Activated CD4-positive, alpha-beta T cell treated with anti-CD3 and anti-CD28 coated beads for 36 hours (primary cell): ENCODE measurements at regions not wholly inside any gene's neighbourhood (a gene's known extent, or its start where the extent isn't known, plus 50 kb on each side); places are given as distances from the start of the nearest gene placed in this dataset.

Source experiments
- ATAC-seq: fragments of 200-7000 bp; cut with Tn5 transposase; one replicate; pipeline ENCODE4 v1.10.0; 2021; ENCODE audit warnings: mild to moderate bottlenecking, moderate library complexity
- CTCF ChIA-PET: fragments of 350-600 bp; sonication (Branson Sonifier 250); formaldehyde crosslinking; loops from one replicate; lab custom pipeline; 2021; ENCODE audit warnings: antibody characterized with exemption; lab: Charles Lee
- POLR2A ChIA-PET: fragments of 350-600 bp; sonication (Branson Sonifier 250); formaldehyde crosslinking; loops from one replicate; lab custom pipeline; 2021; ENCODE audit warnings: antibody characterized with exemption, inconsistent platforms; lab: Charles Lee
- DNase-seq: peaks from one replicate; pipeline ENCODE4 v3.0.0-alpha.2; 2020
- H3K27ac Mint-ChIP-seq: one replicate; pipeline ENCODE4 v1.8.0; 2021; ENCODE audit warnings: mixed read lengths
- H3K27me3 Mint-ChIP-seq: one replicate; pipeline ENCODE4 v1.8.0; 2021; ENCODE audit warnings: mixed read lengths
- H3K36me3 Mint-ChIP-seq: one replicate; pipeline ENCODE4 v1.8.0; 2021; ENCODE audit warnings: low read depth, mixed read lengths
- H3K4me1 Mint-ChIP-seq: one replicate; pipeline ENCODE4 v1.8.0; 2021; ENCODE audit warnings: mixed read lengths
- H3K4me3 Mint-ChIP-seq: one replicate; pipeline ENCODE4 v1.8.0; 2021; ENCODE audit warnings: mild to moderate bottlenecking, moderate library complexity, mixed read lengths
- H3K9me3 Mint-ChIP-seq: one replicate; pipeline ENCODE4 v1.8.0; 2021; ENCODE audit warnings: low read depth, mixed read lengths
- intact Hi-C, 2 experiments: fragments of 100-400 bp; cut with DNase I in 1 of 2; cut with micrococcal nuclease in 1 of 2; formaldehyde crosslinking; loops; one replicate each; pipeline versions ENCODE4 v1.14.2 to v1.15.1; 2022 to 2024; cut with DNase I, micrococcal nuclease

GRCh38 chr6:21845439-21846140, 252.0 kb downstream of the SOX4 start:
- CTCF ChIA-PET = interaction anchor here (1.0 kb wide), 1 partner anchor 11 kb away, joined by 3 read pairs; no protein-coding TSS in a partner anchor
- H3K4me1 Mint-ChIP-seq = peaks cover 16% of the 10 kb centered on the region
- intact Hi-C loops = no loop called here

GRCh38 chr6:21846541-21847451, 253.2 kb downstream of the SOX4 start:
- ATAC-seq (peak; percentile 81), DNase-seq (peak; percentile 68)
- H3K9me3 Mint-ChIP-seq = no peaks in the 10 kb centered on the region
- POLR2A ChIA-PET = no interaction called here
- CTCF ChIA-PET = interaction anchor here (1.0 kb wide), 1 partner anchor 10 kb away, joined by 3 read pairs; no protein-coding TSS in a partner anchor
- H3K4me3 Mint-ChIP-seq = no peak overlapping the region
- no peaks in the 10 kb centered on the region for H3K36me3 Mint-ChIP-seq
- peaks cover 16% of the 10 kb centered on the region for H3K4me1 Mint-ChIP-seq
- H3K27ac Mint-ChIP-seq = peak overlapping the region; percentile 40
- intact Hi-C loops = no loop called here
- H3K27me3 Mint-ChIP-seq = peaks cover 1% of the 10 kb centered on the region

More at GRCh38 chr6:21845439-21846140, 252.0 kb downstream of the SOX4 start:
- DNase-seq = no peak
- Mint-ChIP-seq H3K4me3 (no peak overlapping the region), H3K9me3 (no peaks in the 10 kb centered on the region), H3K36me3 (no peaks in the 10 kb centered on the region), H3K27ac (peak overlapping the region; percentile 33), H3K27me3 (peaks cover 1% of the 10 kb centered on the region)
- POLR2A ChIA-PET = no interaction called here
- ATAC-seq = no peak

- ChIA-PET POLR2A (interaction anchor here (0.6 kb wide), 1 partner anchor 14 kb away, joined by 3 read pairs; no protein-coding TSS in a partner anchor), CTCF (interaction anchor here (0.7 to 1.1 kb wide), 3 partner anchors 18 to 24 kb away, joined by 3 read pairs; no protein-coding TSS in a partner anchor)
- H3K4me3 Mint-ChIP-seq = no peak overlapping the region
- no peak for DNase-seq
- no peaks in the 10 kb centered on the region for H3K27me3 Mint-ChIP-seq
- no peaks in the 10 kb centered on the region for H3K36me3 Mint-ChIP-seq
- peaks cover 16% of the 10 kb centered on the region for H3K4me1 Mint-ChIP-seq
- no peaks in the 10 kb centered on the region for H3K9me3 Mint-ChIP-seq
- ATAC-seq = no peak
- intact Hi-C loops = no loop called here
- H3K27ac Mint-ChIP-seq = peak overlapping the region; percentile 40
Observed at GRCh38 chr6:21847711-21848480, 254.3 kb downstream of the SOX4 start.

- CTCF ChIA-PET = no interaction called here
- Mint-ChIP-seq H3K27me3 (no peaks in the 10 kb centered on the region), H3K36me3 (no peaks in the 10 kb centered on the region), H3K4me1 (peaks cover 16% of the 10 kb centered on the region), H3K4me3 (no peak overlapping the region), H3K9me3 (no peaks in the 10 kb centered on the region), H3K27ac (no peak overlapping the region)
- ATAC-seq (no peak), DNase-seq (no peak)
- POLR2A ChIA-PET = no interaction called here
- intact Hi-C loops = no loop called here
Observed at GRCh38 chr6:21850691-21851090, 257.1 kb downstream of the SOX4 start.

- H3K27ac Mint-ChIP-seq = no peak overlapping the region
- H3K4me1 Mint-ChIP-seq = peaks cover 10% of the 10 kb centered on the region
- ChIA-PET CTCF (interaction anchor here (1.0 kb wide), 1 partner anchor 10 kb away, joined by 3 read pairs; no protein-coding TSS in a partner anchor), POLR2A (interaction anchor here (0.6 kb wide), 1 partner anchor 128 kb away, joined by 3 read pairs; no protein-coding TSS in a partner anchor)
- no peaks in the 10 kb centered on the region for H3K36me3 Mint-ChIP-seq
- no peak overlapping the region for H3K4me3 Mint-ChIP-seq
- H3K9me3 Mint-ChIP-seq = no peaks in the 10 kb centered on the region
- intact Hi-C loops = no loop called here
- ATAC-seq = peak; percentile 49
- peaks cover 2% of the 10 kb centered on the region for H3K27me3 Mint-ChIP-seq
- peak; percentile 11 for DNase-seq
Observed at GRCh38 chr6:21855811-21856455, 262.4 kb downstream of the SOX4 start.

- Mint-ChIP-seq H3K4me3 (no peak overlapping the region), H3K9me3 (no peaks in the 10 kb centered on the region), H3K36me3 (no peaks in the 10 kb centered on the region), H3K27ac (no peak overlapping the region), H3K4me1 (peaks cover 10% of the 10 kb centered on the region), H3K27me3 (peaks cover 2% of the 10 kb centered on the region)
- intact Hi-C loops = no loop called here
- ChIA-PET POLR2A (interaction anchor here (0.6 kb wide), 1 partner anchor 128 kb away, joined by 3 read pairs; no protein-coding TSS in a partner anchor), CTCF (interaction anchor here (1.0 kb wide), 1 partner anchor 10 kb away, joined by 3 read pairs; no protein-coding TSS in a partner anchor)
- ATAC-seq (peak; percentile 68), DNase-seq (no peak)
Observed at GRCh38 chr6:21856456-21856825, 262.9 kb downstream of the SOX4 start.

GRCh38 chr6:21856844-21857243, 263.3 kb downstream of the SOX4 start:
- POLR2A ChIA-PET = interaction anchor here (0.6 kb wide), 1 partner anchor 127 kb away, joined by 3 read pairs; no protein-coding TSS in a partner anchor
- Mint-ChIP-seq H3K4me3 (no peak overlapping the region), H3K27me3 (peaks cover 2% of the 10 kb centered on the region), H3K36me3 (no peaks in the 10 kb centered on the region), H3K4me1 (peaks cover 10% of the 10 kb centered on the region), H3K9me3 (no peaks in the 10 kb centered on the region), H3K27ac (no peak overlapping the region)
- no peak for DNase-seq
- intact Hi-C loops = no loop called here
- CTCF ChIA-PET = interaction anchor here (1.0 kb wide), 1 partner anchor 11 kb away, joined by 3 read pairs; no protein-coding TSS in a partner anchor
- ATAC-seq = peak; percentile 36

- no peak for DNase-seq
Observed at GRCh38 chr6:21858076-21858475, 264.5 kb downstream of the SOX4 start.

GRCh38 chr6:21859193-21859735, 265.7 kb downstream of the SOX4 start:
- peaks cover 2% of the 10 kb centered on the region for H3K27me3 Mint-ChIP-seq
- ChIA-PET CTCF (no interaction called here), POLR2A (no interaction called here)
- H3K4me1 Mint-ChIP-seq = peaks cover 10% of the 10 kb centered on the region
- intact Hi-C loops = no loop called here
- H3K27ac Mint-ChIP-seq = no peak overlapping the region
- DNase-seq (no peak), ATAC-seq (no peak)
- H3K4me3 Mint-ChIP-seq = no peak overlapping the region
- no peaks in the 10 kb centered on the region for H3K9me3 Mint-ChIP-seq
- H3K36me3 Mint-ChIP-seq = no peaks in the 10 kb centered on the region

More at GRCh38 chr6:21858076-21858475, 264.5 kb downstream of the SOX4 start:
- no peak overlapping the region for H3K4me3 Mint-ChIP-seq
- ChIA-PET CTCF (no interaction called here), POLR2A (no interaction called here)
- ATAC-seq = no peak
- H3K27ac Mint-ChIP-seq = no peak overlapping the region
- peaks cover 10% of the 10 kb centered on the region for H3K4me1 Mint-ChIP-seq
- no peaks in the 10 kb centered on the region for H3K36me3 Mint-ChIP-seq
- intact Hi-C loops = no loop called here
- no peaks in the 10 kb centered on the region for H3K9me3 Mint-ChIP-seq
- H3K27me3 Mint-ChIP-seq = peaks cover 2% of the 10 kb centered on the region

- intact Hi-C loops = no loop called here
- ATAC-seq = no peak
- Mint-ChIP-seq H3K27me3 (peaks cover 2% of the 10 kb centered on the region), H3K9me3 (no peaks in the 10 kb centered on the region), H3K4me3 (no peak overlapping the region), H3K36me3 (no peaks in the 10 kb centered on the region), H3K27ac (no peak overlapping the region), H3K4me1 (no peaks in the 10 kb centered on the region)
- ChIA-PET POLR2A (no interaction called here), CTCF (no interaction called here)
- DNase-seq = no peak
Observed at GRCh38 chr6:21861942-21862341, 268.4 kb downstream of the SOX4 start.
